Right forelimb (tissue), 1 donor: ENCODE measurements at regions not wholly inside any gene's neighbourhood (a gene's known extent, or its start where the extent isn't known, plus 50 kb on each side); places are given as distances from the start of the nearest gene placed in this dataset.
"Not testable (repeated sequence)": the region's sequence is repeated elsewhere in the genome, so short reads cannot be mapped to it uniquely, and the experiment has no call there.

Experiments used
- DNase-seq: peaks from one replicate; pipeline ENCODE4 v3.0.0-alpha.2; 2018

DNA sequence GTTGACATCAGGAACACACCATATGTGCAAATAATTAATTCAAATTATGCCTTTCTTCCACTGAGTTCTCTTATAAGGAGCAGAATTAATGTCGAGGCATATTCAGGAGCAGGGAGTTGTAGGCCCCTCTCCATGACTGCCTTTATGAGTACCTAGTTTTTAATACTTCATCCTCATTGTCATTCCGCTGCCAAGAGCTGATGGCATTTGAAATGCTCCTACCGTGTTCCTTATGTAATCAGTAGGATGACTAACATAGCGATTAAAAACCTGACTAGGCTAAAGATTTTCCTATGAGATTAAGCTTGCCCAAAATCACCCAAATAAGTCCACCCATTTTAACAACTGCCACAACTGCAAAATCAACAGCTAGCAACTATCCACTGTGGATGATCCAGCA, 220.6 kb downstream of the DHX15 start:
- DNase-seq = no peak

DNA sequence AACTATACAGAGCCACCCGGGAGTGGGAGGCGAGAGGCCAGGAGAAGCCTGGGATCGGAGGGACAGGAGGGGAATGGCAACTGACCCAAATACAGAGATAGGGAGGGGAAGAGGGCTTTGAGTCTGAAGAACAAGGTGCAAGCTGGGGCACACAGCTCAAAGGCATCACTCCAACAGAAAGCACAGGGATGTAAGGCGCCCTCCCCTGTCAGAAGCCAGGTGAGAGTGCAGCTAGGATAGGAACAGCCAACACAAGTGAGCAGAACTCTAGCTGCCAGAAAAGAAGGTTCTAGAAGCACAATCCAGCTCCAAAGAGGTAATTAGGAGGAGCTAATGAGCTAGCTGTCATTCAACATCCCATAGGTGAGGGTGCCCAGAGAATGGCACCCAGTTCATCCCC, 232.2 kb downstream of the DHX15 start:
- DNase-seq = no peak

DNA sequence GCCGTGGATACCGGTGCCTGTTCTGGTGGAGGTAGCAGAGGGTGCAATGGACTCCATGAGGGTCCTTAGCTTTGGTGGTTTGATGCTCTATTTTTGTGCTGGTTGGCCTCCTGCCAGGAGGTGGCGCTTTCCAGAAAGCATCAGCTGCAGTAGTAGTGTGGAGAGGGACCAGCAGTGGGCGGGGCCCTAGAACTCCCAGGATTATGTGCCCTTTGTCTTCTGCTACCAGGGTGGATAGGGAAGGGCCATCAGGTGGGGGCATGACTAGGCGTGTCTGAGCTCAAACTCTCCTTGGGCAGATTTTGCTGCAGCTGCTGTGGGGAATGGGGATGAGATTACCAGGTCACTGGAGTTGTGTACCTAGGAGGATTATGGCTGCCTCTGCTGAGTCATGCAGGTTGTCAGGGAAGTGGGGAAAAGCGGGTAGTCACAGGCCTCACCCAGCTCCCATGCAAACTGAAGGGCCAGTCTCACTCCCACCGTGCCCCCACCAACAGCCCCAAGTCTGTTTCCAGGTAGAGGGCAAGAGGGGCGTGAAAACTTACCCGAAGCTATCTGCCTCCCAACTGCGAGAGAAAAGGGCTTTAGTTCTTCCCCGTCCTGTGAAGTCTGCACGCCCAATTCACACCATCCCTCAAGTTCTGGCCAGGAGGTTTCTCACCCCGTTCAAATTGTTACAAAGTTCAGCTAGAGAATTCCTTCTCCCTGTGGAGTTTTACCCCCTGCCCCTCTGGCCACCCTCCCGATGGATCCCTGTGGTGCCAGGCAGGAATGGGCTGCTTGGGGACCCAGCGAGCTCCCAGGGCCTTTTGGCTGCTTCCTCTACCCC, 235.0 kb downstream of the DHX15 start:
- DNase-seq = not testable (repeated sequence)

DNA sequence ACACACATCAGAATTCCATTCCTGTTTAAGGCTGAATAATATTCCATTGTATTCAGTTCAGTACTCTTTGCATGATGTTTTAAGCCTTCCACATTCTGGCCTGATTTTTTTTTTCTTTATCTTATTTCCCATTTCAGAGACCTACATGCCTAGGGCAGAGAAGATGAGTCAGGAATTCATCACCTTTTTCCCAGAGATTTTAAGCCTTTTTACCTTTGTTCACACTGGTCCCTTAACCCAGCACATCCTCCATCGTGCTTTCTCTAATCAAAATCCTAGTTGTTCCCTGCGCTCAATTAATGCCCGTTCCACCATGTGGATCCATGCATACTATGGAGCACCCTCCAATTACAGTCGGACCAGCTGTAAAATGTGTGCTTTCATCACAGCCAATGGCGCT, 245.1 kb downstream of the DHX15 start:
- DNase-seq = no peak

DNA sequence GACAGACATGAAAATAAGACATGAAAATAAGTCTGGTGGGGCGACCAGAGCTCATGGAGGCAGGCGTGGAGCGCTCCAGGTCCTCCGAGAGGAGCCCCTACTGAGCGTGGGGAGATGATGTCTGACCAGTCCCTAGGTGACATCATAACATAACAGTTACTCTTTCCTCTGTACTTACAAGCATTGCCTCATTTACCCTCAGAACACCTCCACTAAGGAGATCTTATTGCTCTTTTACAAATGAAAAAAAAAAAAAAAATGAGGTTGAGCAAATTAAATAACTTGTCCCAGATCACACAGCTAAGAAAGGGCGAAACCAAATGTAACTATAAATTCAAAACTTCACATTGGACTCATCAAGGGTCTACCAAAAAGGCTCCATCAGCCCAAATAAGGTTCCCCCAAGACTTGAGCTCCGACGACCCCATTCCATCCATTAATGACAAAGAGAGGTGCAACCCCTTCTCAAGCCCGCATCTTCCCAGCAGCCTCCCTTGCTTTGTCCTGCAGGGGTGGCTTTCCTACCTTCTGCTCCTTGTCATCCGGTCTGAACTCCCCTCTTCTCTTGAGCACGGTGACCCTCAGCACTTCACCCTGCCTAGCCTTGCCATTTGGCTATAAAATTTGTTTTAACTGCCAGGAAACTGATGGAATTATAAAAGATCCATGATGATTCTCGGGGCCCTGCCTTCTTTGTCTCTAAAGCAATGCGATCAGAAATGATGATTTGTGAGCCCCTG, 246.7 kb downstream of the DHX15 start:
- no peak for DNase-seq

GRCh38 chr4:24335616-24336015, 248.7 kb downstream of the DHX15 start:
- DNase-seq = no peak

DNA sequence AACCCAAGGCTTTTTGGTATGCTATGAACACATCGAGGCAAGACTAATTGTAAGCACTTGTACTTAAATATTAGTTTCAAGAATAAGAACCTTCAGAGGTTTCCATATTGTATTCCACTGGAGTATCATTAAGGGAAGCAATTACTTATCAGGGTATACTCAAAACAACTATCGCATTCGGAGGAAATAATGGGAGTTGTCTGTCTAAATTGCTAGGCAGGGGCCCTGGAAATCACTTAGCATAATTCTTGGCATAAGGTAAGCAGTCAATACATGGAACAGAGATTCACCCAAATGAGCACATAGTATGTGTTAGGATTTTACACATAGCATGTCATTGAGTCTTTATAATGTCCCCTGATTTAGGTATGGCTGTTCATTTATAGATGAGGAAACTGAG, 249.4 kb downstream of the DHX15 start:
- no peak for DNase-seq

DNA sequence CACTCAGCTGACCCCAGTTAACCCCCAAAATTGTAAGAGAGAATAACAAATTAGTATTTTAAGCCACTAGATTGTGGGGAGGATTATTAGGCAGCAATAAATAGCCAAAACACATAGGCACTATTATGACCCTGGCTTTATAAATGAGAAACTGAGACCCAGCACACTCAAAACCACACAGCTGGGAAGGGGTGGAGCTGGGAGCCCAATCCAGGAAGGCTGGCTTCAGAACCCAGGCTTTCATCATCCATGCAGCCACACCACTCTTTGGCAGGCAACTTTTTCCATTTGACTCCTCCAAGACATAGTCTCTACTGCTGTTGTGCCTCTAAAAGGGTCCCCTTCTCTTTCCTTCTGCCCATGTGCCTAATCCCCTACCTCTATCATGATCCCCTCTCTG, 253.8 kb downstream of the DHX15 start:
- no peak for DNase-seq

DNA sequence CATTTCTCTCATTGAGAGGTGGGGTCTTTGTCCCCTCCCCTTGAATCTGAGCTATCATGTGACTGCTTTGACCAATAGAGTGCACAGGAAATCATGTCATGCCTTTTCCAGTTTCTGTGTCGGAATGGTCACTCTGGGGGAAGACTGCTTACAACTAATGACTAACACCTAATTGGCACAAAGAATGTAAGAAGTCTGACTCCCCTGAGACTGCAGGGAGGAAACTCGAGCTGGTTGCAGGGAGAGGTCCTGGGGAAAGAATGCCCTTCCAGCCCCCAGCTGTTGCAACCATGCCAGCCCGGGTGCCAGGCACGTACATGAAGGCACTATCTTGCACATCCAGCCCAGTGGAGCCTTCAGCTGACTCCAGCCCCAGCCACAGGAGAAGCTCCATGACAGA, 254.2 kb downstream of the DHX15 start:
- DNase-seq = no peak

GRCh38 chr4:24328711-24329110, 255.6 kb downstream of the DHX15 start:
- DNase-seq = no peak

DNA sequence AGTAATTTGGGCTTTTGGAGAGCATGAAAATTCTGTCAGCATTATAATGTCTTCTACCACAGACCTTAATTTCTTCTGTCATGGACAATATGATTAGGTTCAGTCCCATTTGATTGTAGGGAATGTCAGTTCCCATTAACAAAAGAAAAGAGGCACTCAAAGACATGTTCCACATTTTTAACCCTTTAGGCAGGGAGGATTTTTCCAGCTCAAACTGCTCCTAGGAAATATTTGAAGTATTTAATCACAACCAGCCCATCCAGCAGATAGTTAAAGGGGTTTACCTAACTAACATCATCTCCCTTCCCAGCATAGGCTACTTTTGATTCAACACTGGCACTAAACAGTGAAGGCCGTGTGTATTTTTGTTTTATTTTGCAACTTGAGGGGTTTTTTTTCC, 256.0 kb downstream of the DHX15 start:
- no peak for DNase-seq

GRCh38 chr4:24322995-24323394, 261.4 kb downstream of the DHX15 start:
- DNase-seq = no peak

GRCh38 chr4:24322511-24322910, 261.8 kb downstream of the DHX15 start:
- DNase-seq = no peak

DNA sequence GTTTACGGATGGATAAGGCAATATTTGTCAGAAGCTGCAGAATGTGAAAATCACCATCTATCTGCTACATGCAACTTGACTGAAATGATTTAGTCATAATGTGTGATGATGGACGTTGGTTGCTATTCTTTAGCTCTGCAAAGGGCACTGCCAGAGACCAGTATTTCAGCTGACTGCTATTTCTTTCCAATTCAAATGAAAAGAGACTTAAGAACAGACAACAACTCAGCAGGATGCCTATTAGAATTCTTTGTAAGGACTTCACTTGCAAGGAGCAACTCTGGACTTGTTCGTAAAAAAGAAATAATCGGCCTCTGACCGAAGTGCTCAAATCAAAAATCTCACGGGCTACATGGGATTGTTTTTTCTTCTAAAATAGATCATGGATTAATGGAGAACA, 262.7 kb downstream of the DHX15 start:
- DNase-seq = no peak

- DNase-seq = no peak
Measured at GRCh38 chr4:24321131-24321530, 263.2 kb downstream of the DHX15 start.

DNA sequence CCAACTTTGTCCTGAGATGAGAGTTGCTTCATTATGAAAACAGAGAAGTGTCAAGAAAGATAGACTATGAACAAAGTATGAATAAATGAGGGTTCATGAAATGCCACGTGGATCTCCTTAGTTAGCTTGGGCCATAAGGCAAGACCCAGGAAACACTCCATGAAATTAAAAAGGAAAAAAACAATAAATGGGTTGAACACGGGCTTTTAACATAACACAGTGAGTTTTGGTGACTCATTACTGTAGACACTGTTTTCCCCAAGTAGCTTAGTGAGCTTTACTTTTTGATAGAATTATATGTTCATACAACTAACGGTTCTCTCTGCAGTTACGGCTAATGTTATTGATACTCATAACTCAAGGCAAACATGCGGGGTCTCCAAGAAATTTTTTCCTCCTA, 265.0 kb downstream of the DHX15 start:
- no peak for DNase-seq

DNA sequence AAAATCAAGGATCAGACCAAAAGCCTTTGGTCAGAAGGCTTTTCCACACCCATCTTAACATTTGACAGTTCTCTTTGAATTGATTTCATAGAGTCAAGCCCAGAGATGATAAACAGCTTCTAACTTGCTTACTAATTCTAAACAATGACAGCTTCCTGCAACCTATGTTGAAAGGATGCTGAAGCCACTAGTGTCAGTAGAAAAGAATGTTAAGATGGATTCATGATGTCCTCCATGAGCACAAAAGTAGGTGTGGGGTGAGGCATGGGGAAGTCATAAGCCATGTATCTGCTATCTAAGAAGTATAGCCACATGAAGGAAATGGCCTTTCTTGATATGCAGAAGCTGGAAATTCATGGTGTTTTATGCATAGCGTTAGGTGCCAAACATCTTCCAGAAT, 269.3 kb downstream of the DHX15 start:
- DNase-seq = no peak

- no peak for DNase-seq
Measured at GRCh38 chr4:24312261-24312913, 272.0 kb downstream of the DHX15 start.

DNA sequence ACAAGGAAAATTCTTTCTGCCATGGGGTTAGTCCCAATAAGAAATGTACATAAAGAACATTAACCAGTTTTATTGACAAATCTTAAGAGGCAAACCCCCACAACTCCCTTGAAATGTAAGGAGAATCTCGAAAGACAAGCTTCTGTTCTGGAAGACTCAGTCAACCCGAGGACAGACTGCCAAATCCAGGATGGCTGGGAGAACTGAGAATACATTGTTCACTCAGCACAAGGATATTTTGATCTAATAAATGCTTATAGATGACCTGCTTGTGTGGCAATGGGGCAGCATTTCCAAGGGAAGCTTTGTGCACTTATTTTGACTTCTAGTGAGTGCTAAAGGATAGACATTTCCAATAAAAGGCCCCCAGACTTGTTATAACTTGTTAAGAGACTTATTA, 280.4 kb downstream of the DHX15 start:
- DNase-seq = no peak

DNA sequence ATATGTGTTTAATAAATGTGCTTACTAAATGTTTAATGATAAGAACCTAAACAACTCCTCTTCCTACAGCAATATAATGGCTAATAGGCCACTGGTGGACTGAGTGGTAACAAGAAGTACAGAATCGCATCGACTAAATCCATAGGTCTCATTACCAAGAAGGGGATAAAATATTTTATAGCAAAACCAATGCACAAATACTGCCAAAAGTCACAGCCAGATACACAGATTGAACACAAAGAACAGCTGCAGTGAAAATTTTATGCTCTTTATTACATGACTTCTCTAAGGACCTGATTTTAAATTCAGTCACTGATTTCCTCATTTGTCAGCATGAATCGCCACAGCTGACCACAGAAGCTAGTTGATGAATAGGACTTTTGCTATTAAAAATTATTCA, 285.4 kb downstream of the DHX15 start:
- no peak for DNase-seq

DNA sequence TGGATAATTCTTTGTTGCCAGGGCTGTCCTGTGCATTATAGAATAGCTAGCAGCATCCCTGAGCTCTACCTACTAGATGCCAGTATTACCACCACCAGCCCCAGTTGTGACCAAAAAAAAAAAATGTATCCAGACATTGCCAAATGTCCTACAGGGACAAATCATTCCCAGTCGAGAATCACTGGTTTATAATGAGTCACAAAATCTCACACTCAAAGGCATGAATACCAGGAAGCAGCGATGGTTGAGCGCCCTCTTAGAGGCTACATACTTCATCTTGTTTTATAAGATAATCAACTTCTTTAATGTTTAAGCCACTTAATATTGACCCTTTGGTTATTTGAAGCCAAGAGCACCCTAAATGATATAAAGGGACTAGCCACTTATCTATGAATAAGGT, 297.3 kb downstream of the DHX15 start:
- DNase-seq = no peak

GRCh38 chr4:24285759-24286158, 298.6 kb downstream of the DHX15 start:
- DNase-seq = no peak

- DNase-seq = no peak
Measured at GRCh38 chr4:24282446-24282845, 301.9 kb downstream of the DHX15 start.

- no peak for DNase-seq
Measured at GRCh38 chr4:24279911-24280375, 304.4 kb downstream of the DHX15 start.
